Parathyroid adenoma (tissue), 2 donors: ENCODE measurements at regions not wholly inside any gene's neighbourhood (a gene's known extent, or its start where the extent isn't known, plus 50 kb on each side); places are given as distances from the start of the nearest gene placed in this dataset.

Experiments
- H2AFZ ChIP-seq: fragments of 300-600 bp; sonication (generic); one replicate; pipeline ENCODE4 v1.7.0; 2017; ENCODE audit warnings: antibody characterized with exemption, mild to moderate bottlenecking
- H3K27ac ChIP-seq: fragments of 300-600 bp; sonication (generic); one replicate; pipeline ENCODE4 v1.7.0; 2017
- H3K27me3 ChIP-seq: fragments of 300-600 bp; sonication (generic); one replicate; pipeline ENCODE4 v1.7.0; 2017; ENCODE audit warnings: low read length; ENCODE audit not compliant: control insufficient read depth, insufficient read depth
- H3K36me3 ChIP-seq: fragments of 300-600 bp; sonication (generic); one replicate; pipeline ENCODE4 v1.7.0; 2017; ENCODE audit warnings: low read length; ENCODE audit not compliant: control insufficient read depth, insufficient read depth
- H3K4me1 ChIP-seq: fragments of 300-600 bp; sonication (generic); one replicate; pipeline ENCODE4 v1.7.0; 2017; ENCODE audit warnings: control low read depth
- H3K4me2 ChIP-seq: fragments of 300-600 bp; sonication (generic); one replicate; pipeline ENCODE4 v1.7.0; 2017; ENCODE audit warnings: low read length
- H3K4me3 ChIP-seq: fragments of 300-600 bp; sonication (generic); one replicate; pipeline ENCODE4 v1.7.0; 2017; ENCODE audit warnings: low read depth, low read length
- H3K79me2 ChIP-seq: fragments of 300-600 bp; sonication (generic); one replicate; pipeline ENCODE4 v1.7.0; 2017; ENCODE audit warnings: control low read depth
- H3K9ac ChIP-seq: fragments of 300-600 bp; sonication (generic); one replicate; pipeline ENCODE4 v1.7.0; 2017; ENCODE audit warnings: mild to moderate bottlenecking
- H3K9me3 ChIP-seq: fragments of 300-600 bp; sonication (generic); one replicate; pipeline ENCODE4 v1.7.0; 2017; ENCODE audit warnings: low read length; ENCODE audit not compliant: control insufficient read depth
- TF ChIP-seq, protein P1 (sequence below): fragments of 300-600 bp; sonication (generic); IDR thresholded peaks from one replicate; pipeline ENCODE4 v1.7.0; 2017; ENCODE audit warnings: antibody characterized with exemption, mild to moderate bottlenecking
- donor health status: primary hyperparathyroidism.

DNA sequence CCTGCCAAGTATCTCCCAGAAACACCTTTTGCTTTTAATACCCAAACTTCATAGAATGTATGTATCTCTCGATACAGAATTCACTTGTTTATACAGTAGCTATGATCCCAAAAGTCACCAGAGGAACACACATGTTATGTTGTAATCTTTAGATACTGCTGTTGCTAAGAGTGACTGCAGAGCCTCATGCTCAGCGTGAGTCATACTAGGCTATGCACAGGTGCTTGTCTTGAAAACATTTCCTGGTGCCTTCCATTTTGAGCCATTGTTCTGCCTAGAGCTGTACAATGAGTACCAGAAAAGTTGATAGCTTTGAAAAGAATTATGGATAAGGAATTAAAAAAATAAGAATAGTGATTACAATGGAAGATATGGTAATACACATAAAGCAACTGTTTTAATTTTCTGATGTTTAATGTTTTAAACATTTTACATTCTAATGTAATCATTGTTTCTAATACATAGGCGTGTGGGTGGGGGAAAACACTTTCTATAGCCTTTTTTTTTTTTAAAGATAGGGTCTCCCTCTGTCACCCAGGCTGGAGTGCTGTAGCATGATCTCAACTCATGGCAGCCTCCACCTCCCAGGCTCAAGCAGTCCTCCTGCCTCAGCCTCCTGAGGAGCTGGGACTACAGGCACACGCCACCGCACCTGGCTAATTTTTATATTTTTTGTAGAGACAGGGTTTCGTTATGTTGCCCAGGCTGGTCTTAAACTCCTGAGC, 79.4 kb downstream of the CD24 start:
- H3K27ac ChIP-seq, result no peak overlapping the region
- TF ChIP-seq, protein P1, sequence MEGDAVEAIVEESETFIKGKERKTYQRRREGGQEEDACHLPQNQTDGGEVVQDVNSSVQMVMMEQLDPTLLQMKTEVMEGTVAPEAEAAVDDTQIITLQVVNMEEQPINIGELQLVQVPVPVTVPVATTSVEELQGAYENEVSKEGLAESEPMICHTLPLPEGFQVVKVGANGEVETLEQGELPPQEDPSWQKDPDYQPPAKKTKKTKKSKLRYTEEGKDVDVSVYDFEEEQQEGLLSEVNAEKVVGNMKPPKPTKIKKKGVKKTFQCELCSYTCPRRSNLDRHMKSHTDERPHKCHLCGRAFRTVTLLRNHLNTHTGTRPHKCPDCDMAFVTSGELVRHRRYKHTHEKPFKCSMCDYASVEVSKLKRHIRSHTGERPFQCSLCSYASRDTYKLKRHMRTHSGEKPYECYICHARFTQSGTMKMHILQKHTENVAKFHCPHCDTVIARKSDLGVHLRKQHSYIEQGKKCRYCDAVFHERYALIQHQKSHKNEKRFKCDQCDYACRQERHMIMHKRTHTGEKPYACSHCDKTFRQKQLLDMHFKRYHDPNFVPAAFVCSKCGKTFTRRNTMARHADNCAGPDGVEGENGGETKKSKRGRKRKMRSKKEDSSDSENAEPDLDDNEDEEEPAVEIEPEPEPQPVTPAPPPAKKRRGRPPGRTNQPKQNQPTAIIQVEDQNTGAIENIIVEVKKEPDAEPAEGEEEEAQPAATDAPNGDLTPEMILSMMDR, result no peak

GRCh38 chr6:106892186-106892585, 82.3 kb downstream of the CD24 start:
- no peak overlapping the region for H2AFZ ChIP-seq
- no peak overlapping the region for H3K9ac ChIP-seq
- TF ChIP-seq, protein P1, result no peak
- peaks cover 5% of the 10 kb centered on the region for H3K4me1 ChIP-seq
- no peaks in the 10 kb centered on the region for H3K9me3 ChIP-seq
- no peaks in the 10 kb centered on the region for H3K79me2 ChIP-seq
- H3K4me2 ChIP-seq, result no peak overlapping the region
- H3K27ac ChIP-seq, result no peak overlapping the region
- H3K4me3 ChIP-seq, result no peak overlapping the region
- no peaks in the 10 kb centered on the region for H3K36me3 ChIP-seq
- H3K27me3 ChIP-seq, result no peaks in the 10 kb centered on the region

More for the DNA sequence above, 79.4 kb downstream of the CD24 start:
- H3K27me3 ChIP-seq, result no peaks in the 10 kb centered on the region
- no peaks in the 10 kb centered on the region for H3K79me2 ChIP-seq
- H3K4me1 ChIP-seq, result no peaks in the 10 kb centered on the region
- H2AFZ ChIP-seq, result no peak overlapping the region
- H3K4me3 ChIP-seq, result no peak overlapping the region
- no peak overlapping the region for H3K9ac ChIP-seq
- no peaks in the 10 kb centered on the region for H3K9me3 ChIP-seq
- H3K36me3 ChIP-seq, result no peaks in the 10 kb centered on the region
- no peak overlapping the region for H3K4me2 ChIP-seq

DNA sequence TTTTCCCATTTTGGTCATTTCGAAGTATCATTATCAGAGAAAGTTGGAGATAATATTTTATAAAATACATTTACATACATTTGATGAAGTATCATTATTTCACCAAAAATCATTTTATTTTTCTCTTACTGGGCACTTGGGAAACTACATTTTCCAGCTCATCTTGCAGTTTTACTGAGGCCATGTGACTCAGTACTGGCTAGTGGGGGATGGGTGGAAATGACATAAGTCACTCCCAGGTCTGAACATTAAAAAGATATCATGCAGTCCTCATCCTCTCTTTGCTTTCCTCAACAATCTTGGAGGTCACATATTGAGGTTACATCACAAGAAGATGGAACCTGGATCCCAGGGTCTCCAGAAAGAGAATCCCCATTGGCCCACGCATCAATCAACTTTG, 84.1 kb downstream of the CD24 start:
- H2AFZ ChIP-seq, result no peak overlapping the region
- no peaks in the 10 kb centered on the region for H3K36me3 ChIP-seq
- TF ChIP-seq, protein P1, result no peak
- no peak overlapping the region for H3K4me2 ChIP-seq
- H3K4me1 ChIP-seq, result peaks cover 5% of the 10 kb centered on the region
- no peaks in the 10 kb centered on the region for H3K27me3 ChIP-seq
- no peaks in the 10 kb centered on the region for H3K79me2 ChIP-seq
- H3K9ac ChIP-seq, result no peak overlapping the region
- no peak overlapping the region for H3K4me3 ChIP-seq
- H3K9me3 ChIP-seq, result no peaks in the 10 kb centered on the region
- no peak overlapping the region for H3K27ac ChIP-seq

GRCh38 chr6:106889692-106890091, 84.8 kb downstream of the CD24 start:
- Histone ChIP-seq H3K36me3 (no peaks in the 10 kb centered on the region), H3K9me3 (no peaks in the 10 kb centered on the region), H3K27me3 (no peaks in the 10 kb centered on the region), H3K27ac (no peak overlapping the region), H3K4me1 (peaks cover 5% of the 10 kb centered on the region), H3K4me2 (no peak overlapping the region), H3K79me2 (no peaks in the 10 kb centered on the region), H3K4me3 (no peak overlapping the region), H2AFZ (no peak overlapping the region), H3K9ac (no peak overlapping the region)
- TF ChIP-seq, protein P1, result no peak
